ENCODE measurements at regions not wholly inside any gene's neighbourhood (a gene's known extent, or its start where the extent isn't known, plus 50 kb on each side); places are given as distances from the start of the nearest gene placed in this dataset.

DNA sequence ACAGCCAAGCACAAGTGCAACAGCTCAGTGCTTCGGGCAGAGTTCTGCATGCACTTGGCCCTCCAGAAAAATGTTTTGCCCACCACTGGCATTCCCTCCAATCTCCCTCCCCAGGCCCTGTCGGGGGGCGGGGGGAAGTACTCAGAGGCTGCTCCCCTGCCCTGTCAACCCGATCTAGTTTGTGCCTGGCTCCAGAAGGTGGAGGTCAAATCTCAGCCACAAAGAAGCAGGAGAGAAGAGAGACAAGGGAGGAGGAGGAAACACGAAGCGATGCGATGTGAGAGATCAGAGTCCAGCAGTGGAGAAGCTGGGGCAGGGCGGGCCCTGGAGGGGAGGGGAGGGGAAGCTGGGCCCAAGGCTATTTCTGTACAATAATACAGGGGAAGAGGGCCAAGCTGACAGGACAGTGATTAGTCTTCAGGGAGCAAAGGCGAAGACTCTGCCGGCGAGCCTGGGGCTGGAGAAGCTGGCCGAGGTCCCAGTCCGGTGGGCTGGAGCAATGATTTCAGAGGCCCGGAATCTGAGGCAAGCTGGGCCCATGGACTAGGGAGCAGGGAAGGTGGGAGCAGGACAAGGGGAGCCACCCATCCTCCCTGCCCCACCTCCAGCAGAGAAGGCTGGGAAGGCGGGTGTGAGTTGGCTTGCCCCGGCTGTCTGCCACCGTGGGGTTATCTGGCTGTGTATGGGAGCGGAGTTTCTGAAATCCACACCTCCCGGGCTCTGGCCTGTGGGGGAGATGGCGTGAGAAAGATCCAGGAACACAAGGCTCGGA lies 167.1 kb downstream of the EFNB1 start:
- no peak for TF ChIP-seq EZH2phosphoT487 (IDR thresholded peaks at IDR 0.05; ENCODE audit: borderline replicate concordance, low read length)
- TF ChIP-seq, protein P1, sequence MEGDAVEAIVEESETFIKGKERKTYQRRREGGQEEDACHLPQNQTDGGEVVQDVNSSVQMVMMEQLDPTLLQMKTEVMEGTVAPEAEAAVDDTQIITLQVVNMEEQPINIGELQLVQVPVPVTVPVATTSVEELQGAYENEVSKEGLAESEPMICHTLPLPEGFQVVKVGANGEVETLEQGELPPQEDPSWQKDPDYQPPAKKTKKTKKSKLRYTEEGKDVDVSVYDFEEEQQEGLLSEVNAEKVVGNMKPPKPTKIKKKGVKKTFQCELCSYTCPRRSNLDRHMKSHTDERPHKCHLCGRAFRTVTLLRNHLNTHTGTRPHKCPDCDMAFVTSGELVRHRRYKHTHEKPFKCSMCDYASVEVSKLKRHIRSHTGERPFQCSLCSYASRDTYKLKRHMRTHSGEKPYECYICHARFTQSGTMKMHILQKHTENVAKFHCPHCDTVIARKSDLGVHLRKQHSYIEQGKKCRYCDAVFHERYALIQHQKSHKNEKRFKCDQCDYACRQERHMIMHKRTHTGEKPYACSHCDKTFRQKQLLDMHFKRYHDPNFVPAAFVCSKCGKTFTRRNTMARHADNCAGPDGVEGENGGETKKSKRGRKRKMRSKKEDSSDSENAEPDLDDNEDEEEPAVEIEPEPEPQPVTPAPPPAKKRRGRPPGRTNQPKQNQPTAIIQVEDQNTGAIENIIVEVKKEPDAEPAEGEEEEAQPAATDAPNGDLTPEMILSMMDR (IDR thresholded peaks at IDR 0.05; ENCODE audit: low read depth, low read length, poor library complexity, severe bottlenecking), result no peak
- H3K4me1 ChIP-seq (ENCODE audit: control insufficient read depth, low read length), result no peaks in the 10 kb centered on the region
- no peaks in the 10 kb centered on the region for H3F3A ChIP-seq (ENCODE audit: control insufficient read depth, insufficient read depth)
- no peaks in the 10 kb centered on the region for H3K27me3 ChIP-seq (ENCODE audit: control insufficient read depth, low read length)
- H4K20me1 ChIP-seq (ENCODE audit: control insufficient read depth, insufficient read depth, low read depth, low read length), result no peaks in the 10 kb centered on the region
- no peaks in the 10 kb centered on the region for H3K9me2 ChIP-seq (replicated peaks; ENCODE audit: control insufficient read depth, low read length)
- no peaks in the 10 kb centered on the region for H3K9me3 ChIP-seq (ENCODE audit: control insufficient read depth, insufficient read depth, low read length)
- H3K36me3 ChIP-seq (ENCODE audit: control insufficient read depth, low read length), result no peaks in the 10 kb centered on the region
- H3K27ac ChIP-seq (ENCODE audit: low read depth, low read length), result no peak overlapping the region
- no peak overlapping the region for H3K4me3 ChIP-seq (ENCODE audit: low read length)
- H3K79me2 ChIP-seq (ENCODE audit: control insufficient read depth, low read length), result no peaks in the 10 kb centered on the region
- no peak overlapping the region for H3K4me2 ChIP-seq (ENCODE audit: low read length)

DNA sequence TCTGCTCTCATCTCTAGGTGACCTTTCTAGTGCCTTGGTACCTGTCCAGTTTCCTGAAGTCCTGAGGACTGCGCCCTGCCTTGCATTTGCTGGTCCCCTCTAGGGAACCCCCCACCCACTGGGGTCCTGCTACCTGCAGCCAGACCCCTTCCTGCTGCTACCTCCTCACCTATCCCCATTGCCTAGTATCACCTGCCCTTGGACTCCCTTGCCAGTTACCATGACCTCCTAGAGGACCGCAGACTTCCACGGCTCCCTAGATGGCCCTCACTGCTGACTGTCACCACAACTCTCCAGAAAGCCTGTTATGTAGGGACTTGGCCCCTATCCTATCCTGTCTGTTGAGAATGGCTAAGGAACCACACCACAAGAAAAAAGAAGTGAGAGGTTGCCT lies 166.6 kb downstream of the EFNB1 start:
- Histone ChIP-seq H3K27ac (ENCODE audit: low read depth, low read length) (no peak overlapping the region), H4K20me1 (ENCODE audit: control insufficient read depth, insufficient read depth, low read depth, low read length) (no peaks in the 10 kb centered on the region), H3K36me3 (ENCODE audit: control insufficient read depth, low read length) (no peaks in the 10 kb centered on the region), H3K4me2 (ENCODE audit: low read length) (no peak overlapping the region), H3K9me3 (ENCODE audit: control insufficient read depth, insufficient read depth, low read length) (no peaks in the 10 kb centered on the region), H3K4me3 (ENCODE audit: low read length) (no peak overlapping the region), H3K79me2 (ENCODE audit: control insufficient read depth, low read length) (no peaks in the 10 kb centered on the region), H3K9me2 (replicated peaks; ENCODE audit: control insufficient read depth, low read length) (no peaks in the 10 kb centered on the region), H3F3A (ENCODE audit: control insufficient read depth, insufficient read depth) (no peaks in the 10 kb centered on the region), H3K27me3 (ENCODE audit: control insufficient read depth, low read length) (no peaks in the 10 kb centered on the region), H3K4me1 (ENCODE audit: control insufficient read depth, low read length) (no peaks in the 10 kb centered on the region)
- TF ChIP-seq EZH2phosphoT487 (IDR thresholded peaks at IDR 0.05; ENCODE audit: borderline replicate concordance, low read length), result no peak
- TF ChIP-seq, protein P1 (IDR thresholded peaks at IDR 0.05; ENCODE audit: low read depth, low read length, poor library complexity, severe bottlenecking), result no peak

DNA sequence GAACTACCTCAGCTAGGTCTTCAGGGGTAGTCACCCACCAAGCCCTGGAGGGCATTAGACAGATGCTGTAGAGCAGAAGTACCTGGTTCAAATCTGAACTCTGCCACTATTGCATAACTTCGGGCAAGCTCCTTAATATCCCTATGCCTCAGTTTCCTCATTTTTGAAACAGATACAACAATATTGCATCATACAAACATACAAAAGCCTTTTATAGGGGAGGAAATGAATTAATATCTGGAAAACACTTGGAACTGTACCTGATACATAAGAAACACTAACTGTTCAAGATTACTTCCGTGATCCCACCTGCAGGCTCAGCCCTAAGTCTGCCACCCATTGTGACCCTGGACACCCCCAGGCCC lies 166.1 kb downstream of the EFNB1 start:
- Histone ChIP-seq H3K9me3 (ENCODE audit: control insufficient read depth, insufficient read depth, low read length) (no peaks in the 10 kb centered on the region), H3K36me3 (ENCODE audit: control insufficient read depth, low read length) (no peaks in the 10 kb centered on the region), H4K20me1 (ENCODE audit: control insufficient read depth, insufficient read depth, low read depth, low read length) (no peaks in the 10 kb centered on the region), H3K9me2 (replicated peaks; ENCODE audit: control insufficient read depth, low read length) (no peaks in the 10 kb centered on the region), H3K79me2 (ENCODE audit: control insufficient read depth, low read length) (no peaks in the 10 kb centered on the region), H3F3A (ENCODE audit: control insufficient read depth, insufficient read depth) (no peaks in the 10 kb centered on the region), H3K4me2 (ENCODE audit: low read length) (no peak overlapping the region), H3K27me3 (ENCODE audit: control insufficient read depth, low read length) (no peaks in the 10 kb centered on the region), H3K4me3 (ENCODE audit: low read length) (no peak overlapping the region), H3K4me1 (ENCODE audit: control insufficient read depth, low read length) (no peaks in the 10 kb centered on the region), H3K27ac (ENCODE audit: low read depth, low read length) (no peak overlapping the region)
- TF ChIP-seq, protein P1 (IDR thresholded peaks at IDR 0.05; ENCODE audit: low read depth, low read length, poor library complexity, severe bottlenecking), result no peak
- TF ChIP-seq EZH2phosphoT487 (IDR thresholded peaks at IDR 0.05; ENCODE audit: borderline replicate concordance, low read length), result no peak

Measured in DOHH2 (cell line).